C4-2B (cell line): ENCODE measurements at regions not wholly inside any gene's neighbourhood (a gene's known extent, or its start where the extent isn't known, plus 50 kb on each side); places are given as distances from the start of the nearest gene placed in this dataset.

Source experiments
- H3K27ac ChIP-seq: fragments of 450-650 bp; 2 replicates; pipeline ENCODE4 v1.5.1; 2017
- CTCF ChIP-seq: fragments of 450-650 bp; conservative IDR thresholded peaks from 2 replicates; pipeline ENCODE4 v1.5.1; 2017; ENCODE audit warnings: mild to moderate bottlenecking
- ZFX ChIP-seq: fragments of 450-650 bp; IDR thresholded peaks from 2 replicates; pipeline ENCODE4 v1.6.1; 2017

DNA sequence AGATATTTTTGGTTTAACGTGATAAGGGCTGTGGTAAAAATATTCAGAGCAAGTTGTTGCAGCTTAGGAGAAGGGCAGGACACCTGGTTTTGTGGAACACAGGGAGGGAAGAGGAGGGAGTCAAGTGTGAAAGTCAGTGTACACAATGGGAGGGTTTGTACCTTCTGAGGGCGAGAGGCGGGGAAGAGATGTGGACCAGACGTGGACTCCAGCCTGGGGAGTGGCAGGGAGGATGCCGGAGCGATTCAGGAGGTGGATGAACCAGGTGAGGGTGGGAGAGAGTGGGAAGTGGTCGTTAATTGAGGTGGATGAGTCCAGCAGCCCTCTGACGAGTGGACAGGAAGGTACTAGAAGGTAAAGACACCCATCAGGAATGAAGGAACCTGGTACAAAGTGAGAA, 52.2 kb upstream of the IRF2BP2 start:
- TF ChIP-seq ZFX (no peak), CTCF (no peak)
- no peak overlapping the region for H3K27ac ChIP-seq

DNA sequence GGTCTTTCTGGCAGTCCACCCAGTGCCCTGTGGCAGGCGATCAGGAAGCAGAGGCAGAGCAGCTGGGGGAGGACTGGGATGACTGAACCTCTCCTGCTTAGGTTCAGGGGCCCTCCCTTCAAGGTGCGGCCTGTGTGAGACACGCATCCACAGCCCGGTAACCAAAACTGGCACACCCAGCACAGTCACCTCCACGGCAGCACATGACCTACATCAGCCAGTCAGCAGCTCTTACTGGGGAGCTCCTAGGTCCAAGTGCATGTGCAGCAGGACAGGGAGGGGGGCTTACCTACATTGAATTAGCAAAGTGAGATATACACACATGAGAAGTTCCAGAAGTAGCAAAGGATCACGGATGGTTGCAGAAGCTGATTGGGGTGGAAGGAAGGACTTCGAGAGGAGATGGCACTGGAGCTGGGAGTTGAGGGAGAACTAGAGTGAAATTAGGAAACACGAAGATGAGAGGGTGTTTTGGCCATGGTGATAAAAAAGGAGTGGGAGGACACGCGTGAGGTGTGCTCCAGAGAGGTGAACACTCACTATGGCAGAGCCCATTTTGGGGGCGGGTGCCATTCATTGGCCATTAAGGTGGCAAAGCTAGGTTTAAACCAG, 51.4 kb upstream of the IRF2BP2 start:
- no peak for TF ChIP-seq ZFX
- TF ChIP-seq CTCF = no peak
- no peak overlapping the region for H3K27ac ChIP-seq

GRCh38 chr1:234660536-234661316, 50.7 kb upstream of the IRF2BP2 start:
- H3K27ac ChIP-seq = no peak overlapping the region
- TF ChIP-seq CTCF (no peak), ZFX (no peak)
